Peyer's patch (tissue), 4 donors: ENCODE measurements at regions not wholly inside any gene's neighbourhood (a gene's known extent, or its start where the extent isn't known, plus 50 kb on each side); places are given as distances from the start of the nearest gene placed in this dataset.

Experiments
- DNase-seq, 3 donors: peaks; one replicate each; pipeline ENCODE4 v3.0.0-alpha.2; 2017 to 2019
- H3K27ac ChIP-seq, 4 donors: fragments of 200-600 bp; sonication (generic); one replicate each; pipeline ENCODE4 v1.5.1; 2016 to 2019
- H3K27me3 ChIP-seq, 2 donors: fragments of 200-600 bp; sonication (generic); one replicate each; pipeline ENCODE4 v1.5.1; 2019
- H3K36me3 ChIP-seq, 3 donors: fragments of 200-600 bp; sonication (generic); one replicate each; pipeline ENCODE4 v1.5.1; 2016 to 2019
- H3K4me1 ChIP-seq, 4 donors: fragments of 200-600 bp; sonication (generic); one replicate each; pipeline ENCODE4 v1.5.1; 2016 to 2019
- H3K4me3 ChIP-seq, 4 donors: fragments of 200-600 bp; sonication (generic); 1 replicate in 3 of 4; 2 replicates in 1 of 4; pipeline ENCODE4 v1.5.1; 2016 to 2019; ENCODE audit warnings: mild to moderate bottlenecking in 1 of 4
- H3K9me3 ChIP-seq, 4 donors: fragments of 200-600 bp; sonication (generic); one replicate each; pipeline ENCODE4 v1.5.1; 2016 to 2019; ENCODE audit warnings: mild to moderate bottlenecking in 1 of 4
- CTCF ChIP-seq, 6 experiments: fragments of 450-650 bp in 4 of 6; fragments of 200-600 bp in 2 of 6; sonication (generic) in 1 of 6; IDR thresholded peaks; one replicate each; pipeline ENCODE4 v1.5.1; 2017 to 2019; ENCODE audit warnings: antibody characterized with exemption in 6 of 6, mild to moderate bottlenecking in 3 of 6, moderate library complexity in 1 of 6
- POLR2A ChIP-seq, 2 donors: fragments of 450-650 bp; IDR thresholded peaks; one replicate each; pipeline ENCODE4 v1.5.1; 2017; ENCODE audit warnings: antibody characterized with exemption in 2 of 2, mild to moderate bottlenecking in 2 of 2, moderate library complexity in 2 of 2

GRCh38 chr3:137906985-137907649, 102.8 kb upstream of the CLDN18 start:
- TF ChIP-seq POLR2A (IDR thresholded peaks at IDR 0.05) (no peak), CTCF (IDR thresholded peaks at IDR 0.05) (no peak)
- no peak overlapping the region for H3K27ac ChIP-seq
- H3K4me3 ChIP-seq = no peak overlapping the region
- no peak for DNase-seq
- no peaks in the 10 kb centered on the region for H3K27me3 ChIP-seq
- no peaks in the 10 kb centered on the region for H3K9me3 ChIP-seq
- no peaks in the 10 kb centered on the region for H3K36me3 ChIP-seq
- H3K4me1 ChIP-seq = no peaks in the 10 kb centered on the region

GRCh38 chr3:137924628-137925027, 85.3 kb upstream of the CLDN18 start:
- TF ChIP-seq POLR2A (IDR thresholded peaks at IDR 0.05) (no peak), CTCF (IDR thresholded peaks at IDR 0.05) (no peak)

GRCh38 chr3:137925080-137925479, 84.9 kb upstream of the CLDN18 start:
- H3K9me3 ChIP-seq = no peaks in the 10 kb centered on the region
- TF ChIP-seq CTCF (IDR thresholded peaks at IDR 0.05) (no peak), POLR2A (IDR thresholded peaks at IDR 0.05) (no peak)
- H3K4me1 ChIP-seq = no peaks in the 10 kb centered on the region

More at GRCh38 chr3:137924628-137925027, 85.3 kb upstream of the CLDN18 start:
- no peaks in the 10 kb centered on the region for H3K9me3 ChIP-seq
- DNase-seq = no peak
- H3K27me3 ChIP-seq = no peaks in the 10 kb centered on the region
- H3K4me1 ChIP-seq = no peaks in the 10 kb centered on the region
- H3K36me3 ChIP-seq = no peaks in the 10 kb centered on the region
- H3K27ac ChIP-seq = no peak overlapping the region
- H3K4me3 ChIP-seq = no peak overlapping the region

GRCh38 chr3:137926991-137927390, 83.0 kb upstream of the CLDN18 start:
- H3K36me3 ChIP-seq = no peaks in the 10 kb centered on the region
- no peak overlapping the region for H3K27ac ChIP-seq
- no peak for DNase-seq
- no peak overlapping the region for H3K4me3 ChIP-seq
- H3K9me3 ChIP-seq = no peaks in the 10 kb centered on the region
- TF ChIP-seq POLR2A (IDR thresholded peaks at IDR 0.05) (no peak), CTCF (IDR thresholded peaks at IDR 0.05) (no peak)
- no peaks in the 10 kb centered on the region for H3K27me3 ChIP-seq
- H3K4me1 ChIP-seq = no peaks in the 10 kb centered on the region

More at GRCh38 chr3:137925080-137925479, 84.9 kb upstream of the CLDN18 start:
- no peaks in the 10 kb centered on the region for H3K27me3 ChIP-seq
- DNase-seq = no peak
- no peak overlapping the region for H3K4me3 ChIP-seq
- no peak overlapping the region for H3K27ac ChIP-seq
- no peaks in the 10 kb centered on the region for H3K36me3 ChIP-seq

GRCh38 chr3:137930976-137931375, 79.0 kb upstream of the CLDN18 start:
- Histone ChIP-seq H3K27ac (no peak overlapping the region), H3K36me3 (no peaks in the 10 kb centered on the region), H3K4me3 (no peak overlapping the region), H3K9me3 (no peaks in the 10 kb centered on the region), H3K4me1 (no peaks in the 10 kb centered on the region), H3K27me3 (no peaks in the 10 kb centered on the region)
- TF ChIP-seq CTCF (IDR thresholded peaks at IDR 0.05) = no peak
- no peak for TF ChIP-seq POLR2A (IDR thresholded peaks at IDR 0.05)
- no peak for DNase-seq

- Histone ChIP-seq H3K27ac (no peak overlapping the region), H3K9me3 (no peaks in the 10 kb centered on the region), H3K36me3 (no peaks in the 10 kb centered on the region), H3K4me3 (no peak overlapping the region), H3K27me3 (no peaks in the 10 kb centered on the region), H3K4me1 (no peaks in the 10 kb centered on the region)
- DNase-seq = no peak
- no peak for TF ChIP-seq CTCF (IDR thresholded peaks at IDR 0.05)
- no peak for TF ChIP-seq POLR2A (IDR thresholded peaks at IDR 0.05)
Observed at GRCh38 chr3:137938876-137939275, 71.1 kb upstream of the CLDN18 start.
